NCI-H69 (cell line): ENCODE measurements at regions not wholly inside any gene's neighbourhood (a gene's known extent, or its start where the extent isn't known, plus 50 kb on each side); places are given as distances from the start of the nearest gene placed in this dataset.

ENCODE experiments used
- DNase-seq: peaks from one replicate; lab custom pipeline; 2025; lab: John Stamatoyannopoulos, UW

DNA sequence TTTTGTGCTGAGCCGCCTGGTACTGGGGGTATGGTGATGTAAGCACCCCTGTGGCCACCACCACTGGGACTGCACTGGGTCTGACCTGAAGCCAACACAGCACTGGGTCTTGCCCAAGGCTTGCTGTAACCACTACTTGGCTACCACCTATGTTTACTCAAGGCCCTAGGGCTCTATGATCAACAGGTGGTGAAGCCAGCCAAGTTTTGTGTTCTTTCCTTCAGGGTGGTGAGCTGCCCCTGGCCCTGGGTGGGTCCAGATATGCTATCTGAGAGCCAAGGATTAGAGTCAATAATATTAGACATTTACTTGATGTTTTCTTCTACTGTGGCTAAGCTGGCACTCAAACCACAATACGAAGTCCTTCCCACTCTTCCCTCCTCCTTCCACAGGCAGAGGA, 55.1 kb upstream of the PAGE4 start:
- DNase-seq = no peak

- DNase-seq = no peak
Observed at GRCh38 chrX:49767236-49767635, 61.9 kb upstream of the PAGE4 start.

- no peak for DNase-seq
Observed at GRCh38 chrX:49762175-49762720, 66.5 kb upstream of the PAGE1 start.

GRCh38 chrX:49761481-49761880, 65.7 kb upstream of the PAGE1 start:
- DNase-seq = peak; percentile 3

DNA sequence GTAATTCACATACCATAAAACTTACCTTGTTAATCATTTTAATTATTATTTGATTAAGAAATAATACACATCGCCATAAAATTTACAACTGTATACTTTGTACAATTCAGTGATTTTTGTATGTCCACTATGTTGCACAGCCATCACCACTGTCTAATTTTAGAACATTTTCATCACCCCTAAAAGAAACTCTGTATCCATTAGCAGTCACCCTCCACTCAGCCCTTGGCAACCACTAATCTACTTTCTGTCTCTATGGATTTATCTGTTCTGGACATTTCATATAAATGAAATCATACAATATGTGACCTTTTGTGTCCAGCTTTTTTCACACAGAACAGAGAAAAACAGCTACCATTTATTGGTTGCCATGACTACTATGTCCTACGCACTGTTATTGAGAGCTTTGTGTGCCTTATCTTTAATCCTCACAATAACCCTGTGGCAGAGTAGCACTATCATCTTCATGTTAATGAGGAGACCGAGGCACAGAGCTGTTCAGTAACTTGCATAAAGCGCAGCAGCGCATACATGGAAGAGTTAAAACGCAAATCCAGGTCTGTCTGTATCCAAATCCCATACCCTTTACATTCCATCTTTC, 64.6 kb upstream of the PAGE1 start:
- DNase-seq = no peak

- no peak for DNase-seq
Observed at GRCh38 chrX:49756692-49757091, 60.9 kb upstream of the PAGE1 start.

DNA sequence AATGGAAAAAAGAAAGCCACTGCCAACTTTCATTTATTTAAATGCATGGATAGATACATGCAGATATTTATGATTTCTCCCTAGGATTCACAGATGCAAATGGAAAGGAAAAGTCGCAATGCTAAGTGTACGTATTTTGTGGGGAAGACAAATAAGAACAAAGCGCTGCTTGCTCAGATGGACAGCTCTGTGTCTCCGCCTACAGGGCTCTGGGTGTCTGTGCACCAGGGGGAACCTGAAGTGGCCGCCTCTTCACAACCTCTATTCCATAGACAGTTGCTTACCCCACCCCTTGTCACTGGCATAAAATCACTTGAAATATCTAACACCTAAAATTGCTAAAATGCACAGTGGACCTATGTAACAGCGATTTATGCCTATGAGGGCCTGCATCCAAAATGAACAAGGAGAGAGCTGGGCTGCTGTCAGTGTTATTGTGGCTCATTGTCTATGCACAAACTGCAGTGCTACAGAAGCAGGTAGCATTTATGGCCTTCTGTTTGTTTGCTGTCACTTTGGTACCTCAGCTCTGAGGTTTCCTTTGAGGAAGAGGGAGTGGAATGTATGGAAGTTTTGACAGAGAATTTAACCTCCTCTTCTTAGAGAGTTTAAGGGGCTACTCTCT, 58.6 kb upstream of the PAGE1 start:
- peak; percentile 38 for DNase-seq

DNA sequence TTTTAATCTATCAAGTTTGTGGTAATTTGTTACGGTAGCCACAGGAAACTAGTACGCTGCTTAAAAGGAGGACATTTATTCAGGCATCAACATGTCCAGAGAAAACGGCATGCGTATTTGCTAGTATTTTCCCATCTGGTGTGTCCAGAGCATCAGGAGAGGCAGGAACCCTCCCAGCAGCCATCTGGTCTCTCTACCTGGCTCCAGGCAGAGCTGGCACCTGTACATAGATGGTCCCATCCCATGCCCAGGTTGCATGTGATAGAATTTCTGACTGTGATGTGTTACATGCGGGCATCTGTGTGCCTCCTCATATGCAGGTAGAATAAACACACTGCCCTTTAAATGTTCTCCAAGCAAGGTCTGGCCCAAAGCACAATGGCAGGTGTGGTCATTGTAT, 57.9 kb upstream of the PAGE1 start:
- DNase-seq = no peak

- no peak for DNase-seq
Observed at GRCh38 chrX:49748211-49748956, 52.6 kb upstream of the PAGE1 start.

GRCh38 chrX:49746306-49746705, 50.5 kb upstream of the PAGE1 start:
- no peak for DNase-seq
